ENCODE measurements at regions not wholly inside any gene's neighbourhood (a gene's known extent, or its start where the extent isn't known, plus 50 kb on each side); places are given as distances from the start of the nearest gene placed in this dataset.

- no peak for TF ChIP-seq CTCF (IDR thresholded peaks at IDR 0.05; ENCODE audit: insufficient read depth, low read length, severe bottlenecking)
- FAIRE-seq, result peak; percentile 18
Measured at GRCh38 chr18:38045845-38046244, 480.2 kb upstream of the CELF4 start.

GRCh38 chr18:38042211-38042890 is 476.8 kb upstream of the CELF4 start:
- FAIRE-seq, result no peak
- H3K4me3 ChIP-seq (ENCODE audit: low read depth, low read length), result no peak overlapping the region
- no peaks in the 10 kb centered on the region for H3K36me3 ChIP-seq (ENCODE audit: control insufficient read depth, insufficient read depth, low read length)
- no peak for DNase-seq (ENCODE audit: low read depth)
- no peak for TF ChIP-seq CTCF (IDR thresholded peaks at IDR 0.05; ENCODE audit: insufficient read depth, low read length, severe bottlenecking)
- H3K27me3 ChIP-seq (ENCODE audit: control insufficient read depth, insufficient read depth, low read length), result peaks cover 2% of the 10 kb centered on the region

More at GRCh38 chr18:38045845-38046244, 480.2 kb upstream of the CELF4 start:
- DNase-seq (ENCODE audit: low read depth), result no peak
- no peak overlapping the region for H3K4me3 ChIP-seq (ENCODE audit: low read depth, low read length)
- H3K27me3 ChIP-seq (ENCODE audit: control insufficient read depth, insufficient read depth, low read length), result peaks cover 2% of the 10 kb centered on the region
- H3K36me3 ChIP-seq (ENCODE audit: control insufficient read depth, insufficient read depth, low read length), result no peaks in the 10 kb centered on the region

GRCh38 chr18:38038242-38038641 is 472.6 kb upstream of the CELF4 start:
- no peak overlapping the region for H3K4me3 ChIP-seq (ENCODE audit: low read depth, low read length)
- H3K36me3 ChIP-seq (ENCODE audit: control insufficient read depth, insufficient read depth, low read length), result no peaks in the 10 kb centered on the region
- FAIRE-seq (no peak), DNase-seq (ENCODE audit: low read depth) (peak; percentile 90)
- TF ChIP-seq CTCF (IDR thresholded peaks at IDR 0.05; ENCODE audit: insufficient read depth, low read length, severe bottlenecking), result no peak
- no peaks in the 10 kb centered on the region for H3K27me3 ChIP-seq (ENCODE audit: control insufficient read depth, insufficient read depth, low read length)

- FAIRE-seq, result no peak
- TF ChIP-seq CTCF (IDR thresholded peaks at IDR 0.05; ENCODE audit: insufficient read depth, low read length, severe bottlenecking), result no peak
- no peaks in the 10 kb centered on the region for H3K36me3 ChIP-seq (ENCODE audit: control insufficient read depth, insufficient read depth, low read length)
- no peak for DNase-seq (ENCODE audit: low read depth)
- no peaks in the 10 kb centered on the region for H3K27me3 ChIP-seq (ENCODE audit: control insufficient read depth, insufficient read depth, low read length)
- no peak overlapping the region for H3K4me3 ChIP-seq (ENCODE audit: low read depth, low read length)
Measured at GRCh38 chr18:38035193-38035592, 469.6 kb upstream of the CELF4 start.

- DNase-seq (ENCODE audit: low read depth) (peak; percentile 87), FAIRE-seq (no peak)
- H3K36me3 ChIP-seq (ENCODE audit: control insufficient read depth, insufficient read depth, low read length), result no peaks in the 10 kb centered on the region
- H3K27me3 ChIP-seq (ENCODE audit: control insufficient read depth, insufficient read depth, low read length), result no peaks in the 10 kb centered on the region
- no peak overlapping the region for H3K4me3 ChIP-seq (ENCODE audit: low read depth, low read length)
- TF ChIP-seq CTCF (IDR thresholded peaks at IDR 0.05; ENCODE audit: insufficient read depth, low read length, severe bottlenecking), result no peak
Measured at GRCh38 chr18:38033282-38033681, 467.7 kb upstream of the CELF4 start.

GRCh38 chr18:38032516-38032915 is 466.9 kb upstream of the CELF4 start:
- H3K4me3 ChIP-seq (ENCODE audit: low read depth, low read length), result no peak overlapping the region
- no peaks in the 10 kb centered on the region for H3K27me3 ChIP-seq (ENCODE audit: control insufficient read depth, insufficient read depth, low read length)
- H3K36me3 ChIP-seq (ENCODE audit: control insufficient read depth, insufficient read depth, low read length), result no peaks in the 10 kb centered on the region
- TF ChIP-seq CTCF (IDR thresholded peaks at IDR 0.05; ENCODE audit: insufficient read depth, low read length, severe bottlenecking), result no peak
- no peak for FAIRE-seq
- peak; percentile 65 for DNase-seq (ENCODE audit: low read depth)

Data from bronchial epithelial cell (primary cell).